ENCODE measurements at regions not wholly inside any gene's neighbourhood (a gene's known extent, or its start where the extent isn't known, plus 50 kb on each side); places are given as distances from the start of the nearest gene placed in this dataset.

DNA sequence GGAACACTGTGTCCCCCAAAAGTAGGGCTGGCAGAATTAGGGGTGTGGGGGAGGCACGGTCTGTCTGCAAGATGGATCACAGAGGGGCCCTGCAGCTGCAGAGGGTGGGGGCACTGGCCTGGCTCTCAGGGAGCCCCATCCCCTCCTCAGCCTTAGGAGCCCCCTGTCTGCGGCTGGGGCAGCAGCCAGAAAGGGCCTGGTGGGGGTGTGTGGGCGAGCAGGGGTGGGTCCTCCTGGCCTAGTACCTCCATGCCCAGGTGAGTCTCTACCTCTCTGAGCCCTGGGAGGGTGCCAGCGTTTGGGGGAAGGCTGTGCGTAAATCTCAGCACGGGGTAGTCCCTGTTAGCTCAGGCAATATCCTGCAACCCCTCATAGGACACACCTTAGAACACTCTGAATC is 280.5 kb upstream of the PPP2R2D start:
- TF ChIP-seq, protein P1, sequence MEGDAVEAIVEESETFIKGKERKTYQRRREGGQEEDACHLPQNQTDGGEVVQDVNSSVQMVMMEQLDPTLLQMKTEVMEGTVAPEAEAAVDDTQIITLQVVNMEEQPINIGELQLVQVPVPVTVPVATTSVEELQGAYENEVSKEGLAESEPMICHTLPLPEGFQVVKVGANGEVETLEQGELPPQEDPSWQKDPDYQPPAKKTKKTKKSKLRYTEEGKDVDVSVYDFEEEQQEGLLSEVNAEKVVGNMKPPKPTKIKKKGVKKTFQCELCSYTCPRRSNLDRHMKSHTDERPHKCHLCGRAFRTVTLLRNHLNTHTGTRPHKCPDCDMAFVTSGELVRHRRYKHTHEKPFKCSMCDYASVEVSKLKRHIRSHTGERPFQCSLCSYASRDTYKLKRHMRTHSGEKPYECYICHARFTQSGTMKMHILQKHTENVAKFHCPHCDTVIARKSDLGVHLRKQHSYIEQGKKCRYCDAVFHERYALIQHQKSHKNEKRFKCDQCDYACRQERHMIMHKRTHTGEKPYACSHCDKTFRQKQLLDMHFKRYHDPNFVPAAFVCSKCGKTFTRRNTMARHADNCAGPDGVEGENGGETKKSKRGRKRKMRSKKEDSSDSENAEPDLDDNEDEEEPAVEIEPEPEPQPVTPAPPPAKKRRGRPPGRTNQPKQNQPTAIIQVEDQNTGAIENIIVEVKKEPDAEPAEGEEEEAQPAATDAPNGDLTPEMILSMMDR (IDR thresholded peaks at IDR 0.05) = no peak
- TF ChIP-seq POLR2AphosphoS5 (IDR thresholded peaks at IDR 0.05) = no peak
- no peak for TF ChIP-seq EP300 (IDR thresholded peaks at IDR 0.05)
- no peak for TF ChIP-seq POLR2A (IDR thresholded peaks at IDR 0.05)
- no CpG with 5 or more reads among the region's 6 CpGs for WGBS, 2 donors (ENCODE audit: low coverage in 1 of 2)
- peaks cover 39% of the 10 kb centered on the region for H3K27me3 ChIP-seq
- H3K27ac ChIP-seq = no peak overlapping the region
- no peaks in the 10 kb centered on the region for H3K4me1 ChIP-seq
- H3K9me3 ChIP-seq = no peaks in the 10 kb centered on the region
- no peaks in the 10 kb centered on the region for H3K36me3 ChIP-seq
- no peak overlapping the region for H3K4me3 ChIP-seq
- no peak for ATAC-seq

DNA sequence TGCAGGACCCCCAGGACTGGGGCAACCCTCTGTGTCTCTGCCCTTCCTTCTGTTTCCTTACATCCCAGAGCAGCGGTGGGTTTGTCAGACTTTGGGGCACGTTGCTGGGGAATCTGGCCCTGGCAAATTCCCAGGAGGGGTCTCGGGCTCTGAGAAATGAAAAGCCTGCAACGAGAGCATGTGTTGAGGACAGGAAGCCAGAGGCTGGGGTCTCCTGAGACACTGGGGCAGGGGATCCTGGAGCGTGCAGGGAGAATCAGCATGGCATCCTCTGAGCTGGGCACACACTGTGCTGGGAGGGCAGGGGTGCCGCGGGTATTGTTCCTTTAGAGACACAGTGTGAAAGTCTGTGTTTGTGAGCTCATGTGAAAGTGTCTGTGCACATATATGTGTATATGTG is 279.9 kb upstream of the PPP2R2D start:
- no peak overlapping the region for H3K4me3 ChIP-seq
- H3K27ac ChIP-seq = no peak overlapping the region
- no peak for ATAC-seq
- H3K9me3 ChIP-seq = no peaks in the 10 kb centered on the region
- TF ChIP-seq, protein P1 (IDR thresholded peaks at IDR 0.05) = no peak
- TF ChIP-seq EP300 (IDR thresholded peaks at IDR 0.05) = no peak
- TF ChIP-seq POLR2AphosphoS5 (IDR thresholded peaks at IDR 0.05) = no peak
- no peak for TF ChIP-seq POLR2A (IDR thresholded peaks at IDR 0.05)
- no peaks in the 10 kb centered on the region for H3K36me3 ChIP-seq
- WGBS, 2 donors (ENCODE audit: low coverage in 1 of 2) = 100% methylated on average over 2 of the region's 7 CpGs; no CpG with 5 or more reads in 1 of the 2 donors
- H3K4me1 ChIP-seq = no peaks in the 10 kb centered on the region
- H3K27me3 ChIP-seq = peaks cover 33% of the 10 kb centered on the region

DNA sequence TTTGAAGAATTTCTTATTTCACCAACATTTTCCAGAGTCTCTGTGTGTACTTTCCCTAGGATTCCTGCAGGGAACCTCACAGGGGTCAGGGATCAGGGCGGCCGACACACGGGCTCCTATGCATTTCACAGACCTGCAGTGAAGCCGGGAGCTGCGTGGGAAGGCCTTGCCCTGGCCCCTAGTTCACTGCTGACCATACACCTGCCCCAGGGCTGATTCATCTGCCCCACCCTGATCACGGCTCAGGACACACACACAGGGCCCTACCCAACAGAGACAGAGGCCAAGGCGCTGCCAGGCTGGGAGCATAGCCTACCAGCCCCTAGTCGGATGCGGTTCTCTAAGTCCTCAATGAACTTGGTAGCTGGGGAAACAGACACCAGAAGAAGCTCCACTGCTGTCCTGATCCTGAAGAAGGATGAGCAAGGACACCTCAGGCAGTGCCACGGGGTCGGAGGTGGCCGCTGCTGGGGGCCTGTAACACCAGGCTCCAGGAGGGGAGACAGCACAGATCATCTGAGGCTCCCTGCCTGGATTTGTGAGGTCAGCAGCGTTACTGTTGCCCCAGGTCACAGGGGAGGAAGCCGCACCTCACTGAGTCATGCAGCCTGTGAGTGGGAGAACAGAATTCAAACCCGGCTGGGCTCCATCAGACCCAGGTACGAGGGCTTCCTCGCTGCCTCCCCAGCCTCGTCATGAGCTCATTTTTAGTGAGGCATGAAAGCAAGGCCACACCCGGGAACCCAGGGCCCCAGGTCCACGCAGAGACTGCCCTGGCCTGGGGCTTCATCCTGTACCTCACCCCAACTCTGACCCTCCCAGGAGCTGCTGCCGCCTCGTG is 278.8 kb upstream of the PPP2R2D start:
- H3K27me3 ChIP-seq = peaks cover 26% of the 10 kb centered on the region
- H3K4me1 ChIP-seq = no peaks in the 10 kb centered on the region
- WGBS, 2 donors (ENCODE audit: low coverage in 1 of 2) = 70 to 87% methylated on average over 3 to 9 of the region's 22 CpGs
- no peaks in the 10 kb centered on the region for H3K36me3 ChIP-seq
- H3K9me3 ChIP-seq = no peaks in the 10 kb centered on the region
- no peak overlapping the region for H3K4me3 ChIP-seq
- no peak for TF ChIP-seq EP300 (IDR thresholded peaks at IDR 0.05)
- TF ChIP-seq POLR2AphosphoS5 (IDR thresholded peaks at IDR 0.05) = no peak
- TF ChIP-seq, protein P1 (IDR thresholded peaks at IDR 0.05) = no peak
- no peak for TF ChIP-seq POLR2A (IDR thresholded peaks at IDR 0.05)
- no peak for ATAC-seq
- H3K27ac ChIP-seq = no peak overlapping the region

DNA sequence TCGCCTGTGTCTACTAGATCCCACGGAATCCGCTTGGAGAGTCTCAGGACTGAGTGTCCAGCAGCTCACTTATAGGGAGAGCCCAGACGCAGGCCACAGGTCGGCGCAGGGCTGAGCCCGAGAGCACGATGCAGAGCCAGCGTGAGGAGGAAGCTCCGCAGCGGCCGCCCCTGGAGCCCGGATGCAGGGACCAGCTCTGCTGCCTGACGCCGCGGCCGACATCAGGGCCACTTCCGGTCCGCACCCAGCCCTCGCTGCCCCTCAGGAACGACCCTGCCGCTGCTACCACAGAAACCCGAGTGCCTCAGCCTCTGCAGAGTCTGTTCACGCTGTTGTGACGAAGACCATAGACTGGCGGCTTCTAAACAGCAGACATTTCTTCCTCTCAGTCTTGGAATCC is 275.8 kb upstream of the PPP2R2D start:
- no peak overlapping the region for H3K4me3 ChIP-seq
- peaks cover 15% of the 10 kb centered on the region for H3K27me3 ChIP-seq
- peaks cover 0 to 6% (median 0%) of the 10 kb centered on the region in 3 donors for H3K9me3 ChIP-seq
- H3K4me1 ChIP-seq = no peaks in the 10 kb centered on the region
- ATAC-seq = no peak
- 92 to 100% methylated on average over 1 to 15 of the region's 26 CpGs for WGBS, 2 donors (ENCODE audit: low coverage in 1 of 2)
- no peaks in the 10 kb centered on the region for H3K36me3 ChIP-seq
- no peak overlapping the region for H3K27ac ChIP-seq
- TF ChIP-seq POLR2AphosphoS5 (IDR thresholded peaks at IDR 0.05) = no peak
- no peak for TF ChIP-seq EP300 (IDR thresholded peaks at IDR 0.05)
- no peak for TF ChIP-seq POLR2A (IDR thresholded peaks at IDR 0.05)
- TF ChIP-seq, protein P1 (IDR thresholded peaks at IDR 0.05) = no peak

DNA sequence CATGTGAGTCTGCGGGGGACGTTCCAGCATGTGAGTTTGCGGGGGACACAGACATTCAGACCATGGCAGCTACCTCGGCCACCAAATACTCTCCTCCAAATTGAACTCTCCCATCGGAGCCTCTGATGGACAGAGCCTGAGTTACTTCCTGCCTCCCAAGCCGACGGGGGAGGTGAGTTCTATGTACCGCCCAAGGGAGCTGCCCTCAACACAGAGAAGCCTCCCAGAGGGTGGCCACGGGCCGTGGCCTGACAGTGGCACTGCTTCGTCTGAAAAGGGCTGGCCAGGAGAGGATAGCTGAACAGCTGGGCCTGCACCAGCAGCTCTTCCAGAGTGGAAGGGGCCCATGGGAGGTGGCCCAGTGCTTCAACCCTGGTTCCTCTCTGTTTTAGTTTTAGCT is 274.5 kb upstream of the PPP2R2D start:
- no CpG with 5 or more reads among the region's 11 CpGs for WGBS, 2 donors (ENCODE audit: low coverage in 1 of 2)
- H3K9me3 ChIP-seq = peaks cover 0 to 6% (median 0%) of the 10 kb centered on the region in 3 donors
- no peaks in the 10 kb centered on the region for H3K4me1 ChIP-seq
- peaks cover 13% of the 10 kb centered on the region for H3K27me3 ChIP-seq
- H3K36me3 ChIP-seq = no peaks in the 10 kb centered on the region
- no peak overlapping the region for H3K4me3 ChIP-seq
- ATAC-seq = no peak
- H3K27ac ChIP-seq = no peak overlapping the region
- TF ChIP-seq, protein P1 (IDR thresholded peaks at IDR 0.05) = no peak

Measured in gastroesophageal sphincter (tissue), 4 donors.